ENCODE measurements at regions not wholly inside any gene's neighbourhood (a gene's known extent, or its start where the extent isn't known, plus 50 kb on each side); places are given as distances from the start of the nearest gene placed in this dataset.
"Not testable (repeated sequence)": the region's sequence is repeated elsewhere in the genome, so short reads cannot be mapped to it uniquely, and the experiment has no call there.

DNA sequence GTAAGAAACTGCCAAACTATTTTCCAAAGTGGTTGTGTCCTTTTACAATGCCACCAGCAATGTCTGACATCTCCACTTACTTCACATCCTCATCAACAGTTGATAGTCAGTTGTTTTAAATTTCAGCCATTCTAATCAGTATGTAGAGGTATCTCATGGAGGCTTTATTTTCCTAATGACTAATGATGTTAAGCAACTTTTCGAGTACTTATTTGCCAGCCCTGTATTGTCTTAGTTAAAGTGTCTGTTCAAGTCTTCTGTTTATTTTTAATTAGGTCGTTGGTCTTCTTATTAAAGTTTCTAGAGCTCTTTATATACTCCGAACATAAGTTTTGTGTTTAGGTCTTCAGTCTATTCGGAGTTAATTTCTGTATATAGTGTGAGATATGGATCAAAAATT, 54.9 kb upstream of the NBPF12 start:
- DNase-seq, result not testable (repeated sequence)

- DNase-seq, result not testable (repeated sequence)
Observed at GRCh38 chr1:146881096-146881495, 57.0 kb upstream of the NBPF12 start.

GRCh38 chr1:146863799-146864319, 74.3 kb upstream of the NBPF12 start:
- DNase-seq, result not testable (repeated sequence)

GRCh38 chr1:146853147-146853546, 85.0 kb upstream of the NBPF12 start:
- not testable (repeated sequence) for DNase-seq

DNA sequence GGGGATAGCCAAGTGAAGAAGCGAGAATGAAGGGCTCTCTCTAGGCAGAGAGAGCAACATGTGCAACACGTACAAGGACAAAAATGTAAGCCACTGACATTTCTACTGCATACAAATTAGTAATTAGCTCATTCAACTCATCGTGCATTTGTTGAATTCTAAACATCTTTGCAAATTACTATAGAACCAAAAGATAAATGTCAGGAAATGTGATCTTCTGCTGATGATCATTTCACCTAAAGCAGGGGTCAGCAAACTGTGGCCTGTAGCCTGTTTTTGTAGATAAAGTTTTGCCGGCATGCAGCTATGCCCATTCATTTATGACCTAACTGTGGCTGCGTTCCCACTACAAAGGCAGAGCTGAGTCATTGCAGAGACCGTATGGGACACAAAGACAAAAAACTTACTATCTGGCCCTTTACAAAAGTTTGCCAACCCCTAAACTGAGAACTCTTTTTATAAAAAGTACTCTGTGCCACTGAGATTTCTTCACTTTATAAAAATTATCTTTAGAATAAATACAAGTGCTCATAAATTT, 87.7 kb upstream of the NBPF12 start:
- not testable (repeated sequence) for DNase-seq

- DNase-seq, result not testable (repeated sequence)
Observed at GRCh38 chr1:146838725-146839124, 99.4 kb upstream of the NBPF12 start.

- not testable (repeated sequence) for DNase-seq
Observed at GRCh38 chr1:146826957-146827356, 111.2 kb upstream of the NBPF12 start.

- not testable (repeated sequence) for DNase-seq
Observed at GRCh38 chr1:146794236-146794635, 143.9 kb upstream of the NBPF12 start.

DNA sequence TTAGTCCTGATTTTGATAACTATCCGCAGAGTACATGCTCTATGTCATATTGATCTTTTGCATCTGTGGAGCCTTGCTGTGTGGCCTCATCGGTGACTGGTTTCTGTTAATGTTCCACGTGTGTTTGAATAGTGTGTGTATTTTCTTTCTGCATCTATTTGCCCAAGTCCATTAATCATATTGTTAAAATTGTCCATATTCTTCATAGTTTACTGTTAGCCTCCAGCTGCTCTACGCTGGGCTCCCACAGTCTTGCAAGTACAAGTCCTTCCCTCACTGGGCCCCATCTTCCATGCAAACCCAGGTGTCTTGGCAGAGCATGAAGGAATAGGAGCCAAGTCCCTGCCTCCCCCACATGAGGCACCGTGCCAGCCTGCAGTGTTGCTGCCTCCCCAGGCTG, 145.4 kb upstream of the NBPF12 start:
- DNase-seq, result not testable (repeated sequence)

- DNase-seq, result not testable (repeated sequence)
Observed at GRCh38 chr1:146784212-146784940, 153.7 kb upstream of the NBPF12 start.

GRCh38 chr1:146781235-146781634, 156.9 kb upstream of the NBPF12 start:
- not testable (repeated sequence) for DNase-seq

GRCh38 chr1:146777826-146778602, 160.1 kb upstream of the NBPF12 start:
- DNase-seq, result not testable (repeated sequence)

DNA sequence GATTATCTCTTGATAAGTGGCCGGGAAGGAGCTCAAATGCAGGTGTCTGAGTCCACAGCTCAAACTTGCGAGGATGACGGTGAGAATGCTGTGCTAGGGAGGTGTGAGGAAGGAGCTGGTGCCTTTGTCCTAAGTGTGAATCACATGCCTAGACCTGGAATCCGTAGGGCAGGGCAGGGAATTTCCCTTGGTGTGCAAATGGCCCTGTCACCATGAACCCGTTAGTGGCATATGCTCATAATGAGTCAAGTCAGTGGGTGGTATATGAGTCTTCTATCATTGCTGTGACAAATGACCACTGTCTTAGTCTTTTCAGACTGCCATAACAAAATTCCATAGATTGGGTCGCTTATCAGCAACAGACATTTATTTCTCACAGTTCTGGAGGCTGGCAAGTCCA, 163.1 kb upstream of the NBPF12 start:
- not testable (repeated sequence) for DNase-seq

DNA sequence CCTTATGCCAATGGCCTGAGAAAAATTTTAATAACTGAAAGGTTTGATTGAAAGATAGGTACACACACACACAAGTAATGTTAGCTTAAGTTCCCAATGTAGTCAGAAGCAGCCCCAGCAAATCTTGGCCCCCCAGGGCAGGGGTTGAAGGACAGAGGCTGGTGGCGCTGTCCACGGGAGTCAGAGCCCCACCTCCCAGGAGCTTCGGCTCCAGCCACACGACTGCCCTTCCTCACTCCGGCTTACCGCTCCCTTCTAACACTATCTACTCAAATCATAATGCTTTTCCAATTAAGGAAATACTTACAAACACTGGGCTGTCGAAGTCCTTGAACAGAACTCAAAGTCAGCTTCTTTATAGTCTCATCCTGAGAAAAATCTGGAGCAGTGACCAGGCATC, 163.9 kb upstream of the NBPF12 start:
- not testable (repeated sequence) for DNase-seq

- not testable (repeated sequence) for DNase-seq
Observed at GRCh38 chr1:146771409-146771808, 166.7 kb upstream of the NBPF12 start.

- not testable (repeated sequence) for DNase-seq
Observed at GRCh38 chr1:146770998-146771397, 167.1 kb upstream of the NBPF12 start.

GRCh38 chr1:146763234-146763633, 174.9 kb upstream of the NBPF12 start:
- DNase-seq, result not testable (repeated sequence)

GRCh38 chr1:146756858-146757257, 181.3 kb upstream of the NBPF12 start:
- not testable (repeated sequence) for DNase-seq

- not testable (repeated sequence) for DNase-seq
Observed at GRCh38 chr1:146748686-146749085, 189.4 kb upstream of the NBPF12 start.

DNA sequence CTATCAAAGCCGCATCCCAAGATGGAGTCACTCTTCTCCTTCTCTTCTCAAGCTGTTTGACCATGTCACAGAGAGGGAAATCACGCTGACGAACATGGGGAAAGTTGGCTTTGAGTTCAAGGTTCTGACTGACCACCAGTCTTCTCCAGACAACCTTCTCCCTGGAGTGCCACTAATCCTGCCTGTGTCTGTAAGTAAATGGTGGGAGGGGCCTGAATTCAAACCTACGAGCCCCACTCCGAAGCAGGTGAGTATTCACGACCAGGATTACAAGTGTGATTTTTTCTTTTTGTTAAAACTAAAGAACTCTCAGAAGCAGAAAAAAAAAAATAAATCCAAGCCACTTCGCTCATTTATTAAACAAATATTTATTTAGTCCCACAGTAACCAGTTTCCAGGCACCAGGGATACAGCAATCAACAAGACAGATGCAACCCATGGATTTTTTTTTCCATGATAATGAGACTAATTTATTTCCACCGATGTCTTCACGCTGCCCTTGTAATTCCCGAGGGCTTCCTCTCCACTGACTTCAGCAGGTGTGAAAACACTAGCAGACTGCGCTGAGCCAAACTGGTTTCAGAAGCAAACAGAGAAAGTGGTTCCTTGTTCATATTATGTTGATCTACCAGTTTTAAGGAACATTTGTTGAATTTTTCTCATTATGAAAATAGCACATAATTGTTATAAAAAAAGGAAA, 206.0 kb upstream of the NBPF12 start:
- DNase-seq, result not testable (repeated sequence)

- not testable (repeated sequence) for DNase-seq
Observed at GRCh38 chr1:146729642-146730344, 208.3 kb upstream of the NBPF12 start.

GRCh38 chr1:146715054-146715453, 223.1 kb upstream of the NBPF12 start:
- DNase-seq, result not testable (repeated sequence)

Measured in cerebellar nuclear complex (tissue), 1 donor.